ENCODE measurements at regions not wholly inside any gene's neighbourhood (a gene's known extent, or its start where the extent isn't known, plus 50 kb on each side); places are given as distances from the start of the nearest gene placed in this dataset.
A peak's percentile ranks its signal among the peaks of the same experiment; 100 is the strongest.
"Not testable (repeated sequence)": the region's sequence is repeated elsewhere in the genome, so short reads cannot be mapped to it uniquely, and the experiment has no call there.

- no peak for DNase-seq
- CTCF ChIA-PET: interaction anchor here (0.6 to 0.7 kb wide), 3 partner anchors 375 to 942 kb away, joined by 3 read pairs; no protein-coding TSS in a partner anchor
- POLR2A ChIA-PET: no interaction called here
- H3K9me3 Mint-ChIP-seq (ENCODE audit: low read depth): no peaks in the 10 kb centered on the region
- intact Hi-C loops (cut with DNase I, micrococcal nuclease): loop anchor here in 1 of 2 experiments (10.0 kb wide), 1 partner anchor 442 kb away; the partner anchor contains the start of genes SBDS and TYW1
- no peaks in the 10 kb centered on the region for H3K4me1 Mint-ChIP-seq
- peaks cover 37% of the 10 kb centered on the region for H3K36me3 Mint-ChIP-seq (ENCODE audit: low read depth)
- H3K27ac Mint-ChIP-seq: no peak overlapping the region
- no peak for ATAC-seq
- H3K4me3 Mint-ChIP-seq: no peak overlapping the region
- no peaks in the 10 kb centered on the region for H3K27me3 Mint-ChIP-seq
Observed at GRCh38 chr7:66553001-66553400, 75.7 kb upstream of the KCTD7 start.

- H3K9me3 Mint-ChIP-seq (ENCODE audit: low read depth); POLR2A ChIA-PET; H3K4me3 Mint-ChIP-seq; DNase-seq; H3K27ac Mint-ChIP-seq; H3K27me3 Mint-ChIP-seq; H3K4me1 Mint-ChIP-seq; ATAC-seq: not testable (repeated sequence)
- CTCF ChIA-PET: interaction anchor here (0.8 to 1.1 kb wide), 2 partner anchors 15 to 39 kb away, joined by 4 to 6 read pairs; no protein-coding TSS in a partner anchor
- intact Hi-C loops (cut with DNase I, micrococcal nuclease): loop anchor here in 1 of 2 experiments (10.0 kb wide), 1 partner anchor 441 kb away; the partner anchor contains the start of genes SBDS and TYW1
- H3K36me3 Mint-ChIP-seq (ENCODE audit: low read depth): peaks cover 33% of the 10 kb centered on the region
Observed at GRCh38 chr7:66553675-66554074, 75.0 kb upstream of the KCTD7 start.

GRCh38 chr7:66554291-66554690, 74.4 kb upstream of the KCTD7 start:
- intact Hi-C loops (cut with DNase I, micrococcal nuclease): loop anchor here in 1 of 2 experiments (10.0 kb wide), 1 partner anchor 441 kb away; the partner anchor contains the start of genes SBDS and TYW1
- CTCF ChIA-PET: interaction anchor here (0.8 to 1.1 kb wide), 2 partner anchors 16 to 40 kb away, joined by 4 to 6 read pairs; no protein-coding TSS in a partner anchor
- peaks cover 34% of the 10 kb centered on the region for H3K36me3 Mint-ChIP-seq (ENCODE audit: low read depth)
- H3K4me3 Mint-ChIP-seq; H3K27ac Mint-ChIP-seq; H3K9me3 Mint-ChIP-seq (ENCODE audit: low read depth); DNase-seq; POLR2A ChIA-PET; ATAC-seq; H3K4me1 Mint-ChIP-seq; H3K27me3 Mint-ChIP-seq: not testable (repeated sequence)

GRCh38 chr7:66554842-66555430, 73.7 kb upstream of the KCTD7 start:
- H3K9me3 Mint-ChIP-seq (ENCODE audit: low read depth); H3K27ac Mint-ChIP-seq; H3K4me3 Mint-ChIP-seq; DNase-seq; CTCF ChIA-PET; H3K27me3 Mint-ChIP-seq; POLR2A ChIA-PET; ATAC-seq; H3K4me1 Mint-ChIP-seq: not testable (repeated sequence)
- peaks cover 29% of the 10 kb centered on the region for H3K36me3 Mint-ChIP-seq (ENCODE audit: low read depth)
- intact Hi-C loops (cut with DNase I, micrococcal nuclease): loop anchor here in 1 of 2 experiments (10.0 kb wide), 1 partner anchor 440 kb away; the partner anchor contains the start of genes SBDS and TYW1

- DNase-seq: no peak
- no peaks in the 10 kb centered on the region for H3K4me1 Mint-ChIP-seq
- H3K36me3 Mint-ChIP-seq (ENCODE audit: low read depth): peaks cover 22% of the 10 kb centered on the region
- no peak overlapping the region for H3K4me3 Mint-ChIP-seq
- intact Hi-C loops (cut with DNase I, micrococcal nuclease): loop anchor here in 1 of 2 experiments (10.0 kb wide), 1 partner anchor 439 kb away; the partner anchor contains the start of genes SBDS and TYW1
- H3K27me3 Mint-ChIP-seq: no peaks in the 10 kb centered on the region
- no peaks in the 10 kb centered on the region for H3K9me3 Mint-ChIP-seq (ENCODE audit: low read depth)
- H3K27ac Mint-ChIP-seq: no peak overlapping the region
- POLR2A ChIA-PET: interaction anchor here (0.6 kb wide), 2 partner anchors 13 to 102 kb away, joined by 3 read pairs; no protein-coding TSS in a partner anchor
- CTCF ChIA-PET: no interaction called here
- ATAC-seq: no peak
Observed at GRCh38 chr7:66556177-66556548, 72.5 kb upstream of the KCTD7 start.

GRCh38 chr7:66556549-66557213, 72.0 kb upstream of the KCTD7 start:
- CTCF ChIA-PET: interaction anchor here (1.0 to 1.5 kb wide), 5 partner anchors 14 to 574 kb away, joined by 3 to 4 read pairs (median 3); partner anchors contain the start of gene GUSB
- no peaks in the 10 kb centered on the region for H3K27me3 Mint-ChIP-seq

GRCh38 chr7:66557214-66558200, 71.2 kb upstream of the KCTD7 start:
- POLR2A ChIA-PET: interaction anchor here (0.6 kb wide), 1 partner anchor 185 kb away, joined by 3 read pairs; no protein-coding TSS in a partner anchor
- Mint-ChIP-seq H3K4me3 (no peak overlapping the region), H3K4me1 (no peaks in the 10 kb centered on the region), H3K36me3 (ENCODE audit: low read depth) (peaks cover 20% of the 10 kb centered on the region), H3K9me3 (ENCODE audit: low read depth) (no peaks in the 10 kb centered on the region), H3K27ac (no peak overlapping the region), H3K27me3 (no peaks in the 10 kb centered on the region)
- CTCF ChIA-PET: interaction anchor here (0.5 to 1.5 kb wide), 15 partner anchors 8 to 575 kb away, joined by 3 to 4 read pairs (median 3); partner anchors contain the start of gene GUSB
- intact Hi-C loops (cut with DNase I, micrococcal nuclease): loop anchor here in 1 of 2 experiments (1.0 to 10.0 kb wide), 2 partner anchors 97 to 437 kb away; partner anchors contain the start of genes SBDS and TYW1
- ATAC-seq: peak; percentile 90
- DNase-seq: peak; percentile 84

More at GRCh38 chr7:66556549-66557213, 72.0 kb upstream of the KCTD7 start:
- no peak overlapping the region for H3K4me3 Mint-ChIP-seq
- intact Hi-C loops (cut with DNase I, micrococcal nuclease): loop anchor here in 1 of 2 experiments (1.0 to 10.0 kb wide), 2 partner anchors 98 to 438 kb away; partner anchors contain the start of genes SBDS and TYW1
- no peaks in the 10 kb centered on the region for H3K9me3 Mint-ChIP-seq (ENCODE audit: low read depth)
- no peaks in the 10 kb centered on the region for H3K4me1 Mint-ChIP-seq
- POLR2A ChIA-PET: no interaction called here
- DNase-seq: no peak
- no peak overlapping the region for H3K27ac Mint-ChIP-seq
- peaks cover 19% of the 10 kb centered on the region for H3K36me3 Mint-ChIP-seq (ENCODE audit: low read depth)
- ATAC-seq: no peak

GRCh38 chr7:66558201-66558641, 70.5 kb upstream of the KCTD7 start:
- Mint-ChIP-seq H3K27ac (no peak overlapping the region), H3K36me3 (ENCODE audit: low read depth) (peaks cover 16% of the 10 kb centered on the region), H3K27me3 (no peaks in the 10 kb centered on the region), H3K9me3 (ENCODE audit: low read depth) (no peaks in the 10 kb centered on the region), H3K4me1 (no peaks in the 10 kb centered on the region), H3K4me3 (no peak overlapping the region)
- ATAC-seq: peak; percentile 17
- intact Hi-C loops (cut with DNase I, micrococcal nuclease): loop anchor here in 1 of 2 experiments (10.0 kb wide), 1 partner anchor 437 kb away; the partner anchor contains the start of genes SBDS and TYW1
- POLR2A ChIA-PET: interaction anchor here (0.6 kb wide), 1 partner anchor 184 kb away, joined by 3 read pairs; no protein-coding TSS in a partner anchor
- DNase-seq: no peak
- CTCF ChIA-PET: interaction anchor here (0.5 to 1.5 kb wide), 15 partner anchors 9 to 796 kb away, joined by 3 to 4 read pairs (median 3); partner anchors contain the start of gene GUSB

GRCh38 chr7:66558660-66559465, 69.8 kb upstream of the KCTD7 start:
- intact Hi-C loops (cut with DNase I, micrococcal nuclease): loop anchor here in 1 of 2 experiments (10.0 kb wide), 1 partner anchor 436 kb away; the partner anchor contains the start of genes SBDS and TYW1
- Mint-ChIP-seq H3K27ac (no peak overlapping the region), H3K27me3 (no peaks in the 10 kb centered on the region), H3K9me3 (ENCODE audit: low read depth) (no peaks in the 10 kb centered on the region), H3K4me3 (no peak overlapping the region), H3K36me3 (ENCODE audit: low read depth) (peaks cover 16% of the 10 kb centered on the region), H3K4me1 (no peaks in the 10 kb centered on the region)
- ChIA-PET CTCF (interaction anchor here (0.6 to 1.2 kb wide), 7 partner anchors 9 to 795 kb away, joined by 3 to 4 read pairs (median 3); no protein-coding TSS in a partner anchor), POLR2A (no interaction called here)
- no peak for ATAC-seq
- DNase-seq: no peak

- peaks cover 19% of the 10 kb centered on the region for H3K36me3 Mint-ChIP-seq (ENCODE audit: low read depth)
- ChIA-PET CTCF (no interaction called here), POLR2A (no interaction called here)
- no peak for DNase-seq
- no peak overlapping the region for H3K27ac Mint-ChIP-seq
- no peaks in the 10 kb centered on the region for H3K4me1 Mint-ChIP-seq
- intact Hi-C loops (cut with DNase I, micrococcal nuclease): loop anchor here in 1 of 2 experiments (10.0 kb wide), 1 partner anchor 91 kb away; no protein-coding TSS in a partner anchor
- H3K27me3 Mint-ChIP-seq: no peaks in the 10 kb centered on the region
- ATAC-seq: no peak
- H3K4me3 Mint-ChIP-seq: no peak overlapping the region
- no peaks in the 10 kb centered on the region for H3K9me3 Mint-ChIP-seq (ENCODE audit: low read depth)
Observed at GRCh38 chr7:66564045-66564444, 64.6 kb upstream of the KCTD7 start.
